SIG-M5 treated with dmso at 0.1 percent for 504 hours (cell line): ENCODE measurements at regions not wholly inside any gene's neighbourhood (a gene's known extent, or its start where the extent isn't known, plus 50 kb on each side); places are given as distances from the start of the nearest gene placed in this dataset.

Source experiments
- DNase-seq: peaks from one replicate; lab custom pipeline; 2025; ENCODE audit not compliant: unreplicated experiment; lab: John Stamatoyannopoulos, UW

DNA sequence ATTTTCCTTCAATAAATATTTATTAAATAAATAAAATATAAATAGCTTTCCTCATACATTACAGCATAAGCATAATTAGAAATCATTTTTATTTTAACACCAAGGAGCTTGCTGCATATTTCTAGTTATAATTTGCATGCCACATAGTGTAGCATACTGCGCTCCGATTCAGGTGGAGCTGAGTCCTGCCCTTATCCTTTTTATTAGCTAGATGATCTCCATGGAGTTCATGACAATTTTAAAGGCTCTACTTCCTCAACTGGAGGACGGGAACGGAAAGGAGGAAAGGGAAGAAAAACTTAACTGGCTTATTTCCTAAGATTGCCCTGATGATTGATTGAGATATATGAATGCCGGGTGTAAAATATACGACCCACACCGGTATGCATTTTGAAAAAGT lies 385.2 kb downstream of the PLK2 start:
- DNase-seq: no peak

DNA sequence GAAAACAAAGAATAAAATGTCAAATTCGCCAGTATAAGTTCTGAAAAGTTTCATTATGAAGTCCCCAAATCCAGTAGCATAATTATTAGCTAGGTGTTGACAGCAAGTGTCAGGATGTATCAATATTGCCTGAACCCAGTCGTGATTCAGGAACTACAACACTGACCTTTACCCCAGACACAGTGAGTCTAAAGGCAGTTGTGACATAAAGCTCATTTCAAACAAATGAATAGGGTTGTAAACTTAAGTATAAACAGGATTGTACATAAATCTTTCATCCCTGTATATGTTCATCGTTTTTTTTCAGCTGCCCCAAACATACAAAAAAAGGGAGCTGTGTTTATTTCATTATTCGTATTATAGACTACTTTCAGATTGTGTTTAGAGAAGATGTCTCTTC lies 385.7 kb downstream of the PLK2 start:
- DNase-seq: no peak

GRCh38 chr5:58073243-58073642 lies 386.6 kb downstream of the PLK2 start:
- DNase-seq: no peak

DNA sequence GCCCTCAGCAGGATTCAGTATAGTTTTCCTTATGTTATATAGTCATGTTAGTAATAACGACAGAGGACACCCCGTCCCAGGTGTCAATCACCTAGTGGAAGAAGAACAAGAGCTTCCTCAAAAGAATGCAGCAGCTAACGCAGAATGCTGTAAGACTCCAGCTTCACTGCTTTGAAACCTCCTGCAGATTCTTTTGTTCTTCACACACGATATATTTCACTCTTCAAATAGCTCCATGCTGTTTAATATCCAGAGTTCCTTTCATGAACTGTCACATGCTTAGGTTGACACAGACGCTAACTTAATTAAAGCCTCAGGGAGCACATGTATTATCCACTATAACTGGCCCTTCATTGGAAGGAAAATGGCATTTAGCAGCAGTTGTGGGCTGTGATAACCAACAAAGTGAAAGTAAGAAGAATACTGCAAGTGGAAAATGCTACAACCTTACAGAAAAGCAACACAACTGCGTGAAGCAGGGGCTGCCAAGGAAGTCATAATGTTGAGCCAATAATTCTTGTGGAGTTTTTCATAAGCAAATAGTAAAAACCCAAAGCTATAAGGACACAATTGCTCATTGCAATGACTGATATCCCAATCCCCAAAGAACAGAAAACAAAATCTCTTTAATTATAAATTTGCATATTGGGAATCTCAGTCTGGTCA lies 387.5 kb downstream of the PLK2 start:
- DNase-seq: no peak

- no peak for DNase-seq
Measured at GRCh38 chr5:58071566-58071965, 388.3 kb downstream of the PLK2 start.

- peak; percentile 60 for DNase-seq
Measured at GRCh38 chr5:58069846-58070245, 390.0 kb downstream of the PLK2 start.

- no peak for DNase-seq
Measured at GRCh38 chr5:58069016-58069705, 390.7 kb downstream of the PLK2 start.

DNA sequence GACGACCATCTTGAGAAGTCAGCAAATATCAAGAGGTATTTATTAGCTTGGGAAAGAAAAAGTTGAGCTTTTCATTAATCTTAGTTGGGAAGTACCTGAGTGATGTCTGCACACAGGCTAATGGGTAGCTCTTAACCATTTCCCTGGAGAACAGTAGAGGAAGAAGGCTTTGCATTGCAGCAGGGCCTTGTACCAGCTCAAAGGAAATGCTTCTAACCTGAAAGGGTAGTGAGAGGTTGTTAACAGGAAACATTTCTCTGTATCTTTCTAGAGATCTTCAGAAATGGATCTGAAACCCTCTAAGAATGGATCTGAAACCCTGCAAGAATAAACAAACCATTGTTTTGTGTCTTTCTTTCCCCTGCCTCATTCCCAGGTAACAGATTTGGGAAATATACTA lies 393.3 kb downstream of the PLK2 start:
- no peak for DNase-seq

DNA sequence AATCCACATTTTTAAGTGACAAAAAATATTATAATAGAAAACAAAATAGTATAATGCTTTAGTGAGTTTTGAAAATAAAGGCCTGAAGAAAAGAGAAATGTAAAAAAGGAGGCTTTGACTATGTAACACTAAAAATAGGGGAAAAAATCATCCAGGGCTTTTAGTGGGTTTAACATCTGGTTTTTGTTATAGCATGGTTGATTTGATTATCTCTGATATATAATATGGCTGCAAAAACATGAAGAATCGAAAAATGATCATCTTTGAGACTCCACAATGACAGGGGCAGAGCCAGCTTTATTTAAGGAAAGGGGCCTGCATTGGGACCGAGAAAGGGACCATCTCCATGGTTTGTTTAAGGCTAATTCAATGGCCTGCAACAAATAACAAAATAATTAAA lies 393.8 kb downstream of the PLK2 start:
- no peak for DNase-seq

DNA sequence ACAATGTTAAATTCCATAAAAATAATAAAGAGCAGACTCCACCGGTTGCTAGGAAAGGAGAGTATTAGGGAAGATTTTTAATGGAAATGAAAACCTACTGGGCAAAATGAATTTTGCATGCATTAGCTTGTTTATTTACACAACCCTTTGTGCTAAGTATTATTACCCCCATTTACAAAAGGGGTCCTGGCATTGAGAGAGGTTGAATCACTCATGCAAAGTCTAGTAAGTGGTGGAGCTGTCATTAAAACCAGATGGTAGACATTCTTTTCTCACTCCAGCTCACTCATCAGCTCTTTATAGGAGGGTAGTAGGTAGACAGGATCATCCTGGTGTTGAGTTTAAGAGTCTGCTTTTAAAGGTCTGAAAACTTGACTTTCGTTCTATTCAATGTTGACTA lies 395.1 kb downstream of the PLK2 start:
- DNase-seq: no peak

GRCh38 chr5:58060996-58061395 lies 398.9 kb downstream of the PLK2 start:
- DNase-seq: no peak

DNA sequence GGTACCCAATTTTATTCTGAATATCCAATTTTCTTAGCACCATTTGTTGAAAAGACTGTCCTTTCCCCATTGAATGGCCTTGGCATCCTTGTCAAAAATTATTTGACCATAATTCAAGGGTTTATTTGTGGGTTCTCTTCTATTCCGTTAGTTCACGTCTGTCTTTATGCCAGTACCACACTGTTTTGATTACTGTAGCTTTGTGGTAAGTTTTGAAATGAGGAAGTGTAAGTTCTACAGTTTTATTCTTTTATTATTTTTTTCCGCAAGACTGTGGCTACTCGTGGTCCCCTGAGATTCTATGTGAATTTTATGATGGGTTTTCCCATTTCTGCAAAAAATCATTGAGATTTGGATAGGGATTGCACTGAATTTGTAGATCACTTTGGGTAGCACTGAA lies 402.6 kb downstream of the PLK2 start:
- no peak for DNase-seq

DNA sequence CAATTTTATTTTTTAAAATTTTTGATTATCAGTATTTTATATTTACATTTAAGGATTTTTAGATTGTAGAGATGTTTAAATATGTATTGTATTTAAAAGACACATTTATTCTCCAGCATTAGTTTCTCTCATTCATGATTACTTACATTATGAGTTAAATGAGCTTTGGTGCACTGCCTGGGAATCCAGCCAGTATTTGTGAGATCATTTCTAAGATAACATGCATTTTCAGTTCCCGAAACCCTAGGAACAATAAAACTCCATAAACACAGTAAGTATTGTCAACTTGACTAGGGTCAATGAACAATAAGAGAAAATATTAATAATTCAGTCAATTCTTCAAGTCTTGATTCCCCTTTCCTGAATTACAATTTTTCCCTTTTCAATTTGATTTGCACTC lies 403.3 kb downstream of the PLK2 start:
- no peak for DNase-seq

DNA sequence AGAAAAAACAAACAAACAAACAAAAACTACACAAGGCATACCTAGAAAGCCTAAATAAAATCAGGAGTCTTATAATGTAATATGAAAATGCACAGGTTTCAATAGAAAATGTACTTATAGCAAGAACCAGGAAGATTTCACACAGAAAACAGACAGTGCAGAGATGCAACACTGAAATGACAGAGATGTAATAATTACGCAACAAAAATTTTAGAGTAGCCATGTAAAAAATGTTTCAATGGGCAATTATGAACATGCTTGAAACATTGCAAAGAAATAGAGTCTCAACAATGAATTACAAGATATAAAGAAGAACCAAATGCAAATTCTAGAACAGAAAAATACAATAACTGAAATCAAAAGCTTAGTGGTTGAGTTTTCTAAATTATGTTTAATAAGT lies 405.9 kb downstream of the PLK2 start:
- no peak for DNase-seq

DNA sequence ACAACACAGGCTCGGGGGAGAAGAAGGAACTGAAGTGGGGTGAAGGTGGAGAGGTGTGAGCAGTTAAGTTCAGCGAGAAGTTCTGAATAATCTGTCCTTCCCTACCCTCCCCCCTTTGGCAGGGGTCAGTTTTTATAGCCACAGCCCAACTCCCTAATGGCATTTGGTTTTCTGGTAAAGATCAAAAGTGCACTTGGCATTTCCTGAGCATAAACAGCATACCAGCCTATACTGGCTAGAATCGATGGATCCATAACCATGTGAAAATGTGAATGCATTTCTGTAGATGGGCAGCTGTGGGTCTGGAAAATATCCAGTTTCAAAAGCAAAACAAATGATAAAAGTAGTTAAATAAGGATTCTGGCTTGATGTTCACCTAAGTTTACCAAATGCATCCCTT lies 410.9 kb downstream of the PLK2 start:
- DNase-seq: no peak

DNA sequence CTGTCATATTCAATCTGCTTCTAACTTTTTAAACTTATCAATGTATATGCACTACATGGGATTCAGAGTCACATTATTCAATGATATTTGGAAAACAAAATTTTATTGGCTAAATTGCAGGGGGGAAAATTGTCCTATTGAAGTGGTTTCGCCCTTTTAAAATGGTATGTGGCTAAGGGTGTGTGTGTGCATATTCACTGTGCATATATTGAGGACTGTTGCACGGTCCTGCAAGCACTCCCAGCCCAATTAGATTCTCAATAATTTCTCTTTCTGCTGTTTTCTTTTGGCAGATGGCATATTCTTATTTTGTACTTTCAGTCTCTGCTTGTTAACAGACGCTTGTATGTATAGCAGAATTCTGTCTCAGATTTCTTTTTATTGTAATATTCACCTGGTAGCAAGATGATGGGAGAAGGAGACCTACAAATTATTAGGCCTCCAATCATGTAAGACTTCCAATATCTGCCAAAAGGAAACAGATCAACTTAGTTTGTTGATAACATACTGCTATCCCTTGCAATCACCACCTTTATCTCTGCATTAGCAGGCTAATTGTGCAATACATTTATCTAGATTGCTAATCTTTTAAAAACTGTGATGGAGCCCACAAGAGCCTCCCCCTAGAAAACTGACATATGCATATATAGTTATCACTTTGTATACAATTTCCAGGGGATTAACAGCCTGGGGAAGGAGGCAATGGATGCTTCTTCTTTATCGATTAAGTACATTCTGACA lies 411.5 kb downstream of the PLK2 start:
- DNase-seq: no peak

DNA sequence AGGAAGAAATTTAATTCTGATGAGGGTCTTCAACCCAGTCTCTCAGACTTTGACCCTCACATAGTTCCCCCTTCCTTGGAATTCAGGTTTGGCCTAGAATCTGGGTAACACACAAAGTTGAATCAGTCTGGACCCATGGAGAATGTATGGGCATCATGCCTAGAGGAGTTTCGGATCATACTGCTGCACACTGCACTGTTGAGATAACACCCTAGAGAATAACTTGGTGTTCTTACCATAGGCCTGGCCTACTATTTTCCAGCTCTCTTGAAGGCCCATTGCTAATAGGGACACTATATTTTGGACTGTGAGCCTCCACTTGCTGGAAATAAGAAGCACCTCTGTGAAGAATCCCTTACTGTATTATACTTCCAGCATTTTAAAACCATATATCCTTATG lies 413.5 kb downstream of the PLK2 start:
- no peak for DNase-seq

GRCh38 chr5:58044166-58044565 lies 415.7 kb downstream of the PLK2 start:
- no peak for DNase-seq

- no peak for DNase-seq
Measured at GRCh38 chr5:58043032-58043945, 416.6 kb downstream of the PLK2 start.

DNA sequence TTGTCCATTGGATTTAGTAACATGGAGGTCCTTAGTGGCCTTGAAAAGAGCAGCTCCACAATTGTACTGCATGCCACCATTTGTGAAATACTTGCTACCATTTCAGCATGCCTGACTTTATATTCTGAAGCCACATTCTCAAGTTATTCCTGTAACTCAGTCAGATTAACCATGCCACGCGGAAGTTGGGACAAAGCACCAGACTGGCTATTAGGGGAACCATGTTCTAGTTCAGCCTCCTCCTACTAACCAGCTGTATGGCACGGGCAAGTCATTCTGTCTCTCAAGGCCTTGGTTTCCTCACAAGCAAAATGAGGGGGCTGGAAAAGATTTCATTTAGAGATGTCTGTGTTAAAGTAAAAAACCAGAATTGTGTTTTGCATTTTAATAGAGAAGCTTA lies 418.0 kb downstream of the PLK2 start:
- DNase-seq: no peak

DNA sequence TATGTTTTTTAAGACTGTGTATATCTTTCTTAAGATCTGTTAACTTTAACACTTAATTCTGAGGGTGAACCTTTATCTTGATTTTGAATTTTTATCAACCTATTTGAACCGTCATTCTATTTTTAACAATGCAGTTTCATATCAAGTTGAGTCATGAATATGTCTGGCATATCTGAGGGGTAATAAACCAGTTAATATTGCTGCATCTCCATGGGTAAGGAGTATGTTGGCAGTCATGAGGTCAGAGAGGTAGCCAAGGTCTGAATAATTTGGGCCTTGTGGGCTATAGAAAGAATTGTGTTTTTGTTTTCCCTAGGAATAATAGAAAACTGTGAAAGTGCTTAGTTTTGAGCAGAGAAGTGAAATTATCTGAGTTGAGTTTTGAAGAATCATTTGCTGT lies 419.0 kb downstream of the PLK2 start:
- no peak for DNase-seq
